ENCODE measurements at regions not wholly inside any gene's neighbourhood (a gene's known extent, or its start where the extent isn't known, plus 50 kb on each side); places are given as distances from the start of the nearest gene placed in this dataset.

- Histone ChIP-seq H3K4me1 (no peaks in the 10 kb centered on the region), H3K4me3 (ENCODE audit: low read depth, low read length) (no peak overlapping the region), H3K9me3 (no peaks in the 10 kb centered on the region), H3K27me3 (replicated peaks; ENCODE audit: control insufficient read depth, insufficient read depth, low read length) (no peaks in the 10 kb centered on the region), H3K36me3 (ENCODE audit: control insufficient read depth, insufficient read depth, low read length) (no peaks in the 10 kb centered on the region)
- H3K27me3 Mint-ChIP-seq (ENCODE audit: insufficient read depth, unreplicated experiment) = no peaks in the 10 kb centered on the region
- H3K36me3 Mint-ChIP-seq (ENCODE audit: insufficient read depth, unreplicated experiment) = no peaks in the 10 kb centered on the region
- peak in 1 of 2 experiments; percentile 25 for DNase-seq
- no peaks in the 10 kb centered on the region for H3K9me3 Mint-ChIP-seq (ENCODE audit: unreplicated experiment)
- BruUV-seq (replicated peaks) = no TSS peak
- CTCF ChIA-PET = no interaction called here
- intact Hi-C loops (cut with micrococcal nuclease; ENCODE audit: unreplicated experiment) = no loop called here
- no peak overlapping the region for H3K27ac Mint-ChIP-seq (ENCODE audit: unreplicated experiment)
- no peak for TF ChIP-seq CTCF (IDR thresholded peaks at IDR 0.05; ENCODE audit: insufficient read depth in 1 of 2, low read depth in 1 of 2, low read length in 1 of 2, severe bottlenecking in 1 of 2, unreplicated experiment in 1 of 2)
- no peak overlapping the region for H3K4me3 Mint-ChIP-seq (ENCODE audit: unreplicated experiment)
- POLR2A ChIA-PET = no interaction called here
- H3K4me1 Mint-ChIP-seq (ENCODE audit: low read depth, unreplicated experiment) = no peaks in the 10 kb centered on the region
These were observed 608.4 kb downstream of the RAB28 start for GRCh38 chr4:12875640-12876243.

- Mint-ChIP-seq H3K36me3 (ENCODE audit: insufficient read depth, unreplicated experiment) (no peaks in the 10 kb centered on the region), H3K27me3 (ENCODE audit: insufficient read depth, unreplicated experiment) (no peaks in the 10 kb centered on the region), H3K4me1 (ENCODE audit: low read depth, unreplicated experiment) (no peaks in the 10 kb centered on the region), H3K9me3 (ENCODE audit: unreplicated experiment) (peaks cover 10% of the 10 kb centered on the region), H3K4me3 (ENCODE audit: unreplicated experiment) (no peak overlapping the region), H3K27ac (ENCODE audit: unreplicated experiment) (no peak overlapping the region)
- POLR2A ChIA-PET = no interaction called here
- no peak for DNase-seq
- H3K36me3 ChIP-seq (ENCODE audit: control insufficient read depth, insufficient read depth, low read length) = no peaks in the 10 kb centered on the region
- BruUV-seq (replicated peaks) = no TSS peak
- no peaks in the 10 kb centered on the region for H3K9me3 ChIP-seq
- no peak overlapping the region for H3K4me3 ChIP-seq (ENCODE audit: low read depth, low read length)
- H3K4me1 ChIP-seq = no peaks in the 10 kb centered on the region
- TF ChIP-seq CTCF (IDR thresholded peaks at IDR 0.05; ENCODE audit: insufficient read depth in 1 of 2, low read depth in 1 of 2, low read length in 1 of 2, severe bottlenecking in 1 of 2, unreplicated experiment in 1 of 2) = no peak
- intact Hi-C loops (cut with micrococcal nuclease; ENCODE audit: unreplicated experiment) = no loop called here
- CTCF ChIA-PET = no interaction called here
- H3K27me3 ChIP-seq (replicated peaks; ENCODE audit: control insufficient read depth, insufficient read depth, low read length) = no peaks in the 10 kb centered on the region
These were observed 610.8 kb downstream of the RAB28 start for GRCh38 chr4:12873351-12873750.

GRCh38 chr4:12861422-12861821 lies 622.7 kb downstream of the RAB28 start:
- H3K4me1 ChIP-seq = no peaks in the 10 kb centered on the region
- H3K27ac Mint-ChIP-seq (ENCODE audit: unreplicated experiment) = no peak overlapping the region
- no peaks in the 10 kb centered on the region for H3K27me3 ChIP-seq (replicated peaks; ENCODE audit: control insufficient read depth, insufficient read depth, low read length)
- H3K36me3 ChIP-seq (ENCODE audit: control insufficient read depth, insufficient read depth, low read length) = no peaks in the 10 kb centered on the region
- no peak for DNase-seq
- no peaks in the 10 kb centered on the region for H3K9me3 Mint-ChIP-seq (ENCODE audit: unreplicated experiment)
- H3K27me3 Mint-ChIP-seq (ENCODE audit: insufficient read depth, unreplicated experiment) = peaks cover 8% of the 10 kb centered on the region
- no peaks in the 10 kb centered on the region for H3K4me1 Mint-ChIP-seq (ENCODE audit: low read depth, unreplicated experiment)
- no peak for TF ChIP-seq CTCF (IDR thresholded peaks at IDR 0.05; ENCODE audit: insufficient read depth in 1 of 2, low read depth in 1 of 2, low read length in 1 of 2, severe bottlenecking in 1 of 2, unreplicated experiment in 1 of 2)
- POLR2A ChIA-PET = no interaction called here
- CTCF ChIA-PET = no interaction called here
- H3K4me3 Mint-ChIP-seq (ENCODE audit: unreplicated experiment) = no peak overlapping the region
- no peaks in the 10 kb centered on the region for H3K36me3 Mint-ChIP-seq (ENCODE audit: insufficient read depth, unreplicated experiment)
- no TSS peak for BruUV-seq (replicated peaks)
- intact Hi-C loops (cut with micrococcal nuclease; ENCODE audit: unreplicated experiment) = no loop called here
- H3K4me3 ChIP-seq (ENCODE audit: low read depth, low read length) = no peak overlapping the region
- no peaks in the 10 kb centered on the region for H3K9me3 ChIP-seq

All from Caco-2 (cell line).